HepG2 (cell line): ENCODE measurements at regions not wholly inside any gene's neighbourhood (a gene's known extent, or its start where the extent isn't known, plus 50 kb on each side); places are given as distances from the start of the nearest gene placed in this dataset.

ENCODE experiments used
- ATAC-seq: fragments of 200-7000 bp; cut with Tn5 transposase; 3 replicates; pipeline ENCODE4 v1.9.1; 2020; ENCODE audit warnings: mild to moderate bottlenecking, moderate library complexity
- BruUV-seq: library from RNA; stranded (reverse); fragments of 400-500 nt; replicated peaks from 2 replicates; lab custom pipeline; 2021; lab: Mats Ljungman, UMichigan
- CTCF ChIA-PET: fragments of 300-600 bp; formaldehyde crosslinking; extraction: SDS; loops from one replicate; lab custom pipeline; 2021; ENCODE audit warnings: low total read pairs, inconsistent platforms, low intra/inter-chr PET ratio; lab: Yijun Ruan, JAX
- POLR2A ChIA-PET: fragments of 350-600 bp; sonication (Branson Sonifier 250); formaldehyde crosslinking; loops from one replicate; lab custom pipeline; 2020; ENCODE audit warnings: antibody characterized with exemption, inconsistent platforms; lab: Yijun Ruan, JAX
- DNase-seq: peaks from one replicate; pipeline ENCODE4 v3.0.0-alpha.2; 2015; ENCODE audit warnings: low spot score
- FAIRE-seq: peaks from 3 replicates; lab custom pipeline; 2011; peaks lifted over from hg19 to GRCh38; lab: Jason Lieb, UNC
- H2AFZ ChIP-seq: one replicate; pipeline ENCODE4 v1.6.1; 2011; ENCODE audit warnings: low read length, inconsistent platforms
- H3K27ac ChIP-seq: fragments of 300-600 bp; 3 replicates; pipeline ENCODE4 v1.8.0; 2011; ENCODE audit warnings: mixed run types, mild to moderate bottlenecking, mixed read lengths, low read length, inconsistent platforms; ENCODE audit not compliant: insufficient read depth; ENCODE audit errors: extremely low read length
- H3K27me3 ChIP-seq, 2 experiments: fragments of 200-600 bp in 1 of 2; 2 replicates in 1 of 2; 3 replicates in 1 of 2; pipeline versions ENCODE4 v1.6.0 to v1.8.0; 2011; ENCODE audit warnings: low read length in 2 of 2, mild to moderate bottlenecking in 2 of 2, moderate library complexity in 2 of 2, inconsistent platforms in 1 of 2; ENCODE audit not compliant: insufficient read depth in 2 of 2, control insufficient read depth in 1 of 2
- H3K36me3 ChIP-seq, 2 experiments: fragments of 200-600 bp in 1 of 2; replicated peaks in 1 of 2; 2 replicates in 1 of 2; 3 replicates in 1 of 2; pipeline versions ENCODE4 v1.5.1 to v1.8.0; 2011; ENCODE audit warnings: low read length in 2 of 2, inconsistent platforms in 1 of 2; ENCODE audit not compliant: insufficient read depth in 2 of 2, control insufficient read depth in 1 of 2
- H3K4me1 ChIP-seq: 2 replicates; pipeline ENCODE4 v1.5.1; 2012; ENCODE audit warnings: low read length, inconsistent platforms; ENCODE audit not compliant: insufficient read depth
- H3K4me2 ChIP-seq: 2 replicates; pipeline ENCODE4 v1.6.0; 2011; ENCODE audit warnings: low read depth, low read length, inconsistent platforms
- H3K4me3 ChIP-seq, 3 experiments: fragments of 200-600 bp in 1 of 3; sonication (generic), shearing (Covaris generic) in 1 of 3; replicated peaks in 1 of 3; 2 replicates each; pipeline ENCODE4 v1.5.1; 2011 to 2016; ENCODE audit warnings: low read length in 3 of 3, inconsistent platforms in 2 of 3, low read depth in 2 of 3, mild to moderate bottlenecking in 2 of 3, control low read depth in 1 of 3, mixed read lengths in 1 of 3; ENCODE audit not compliant: insufficient read depth in 1 of 3
- H3K79me2 ChIP-seq: one replicate; pipeline ENCODE4 v1.6.1; 2011; ENCODE audit warnings: low read length, inconsistent platforms; ENCODE audit not compliant: insufficient read depth
- H3K9ac ChIP-seq: 2 replicates; pipeline ENCODE4 v1.6.0; 2011; ENCODE audit warnings: mild to moderate bottlenecking, low read depth, low read length, inconsistent platforms; ENCODE audit not compliant: insufficient read depth
- H3K9me3 ChIP-seq: 2 replicates; pipeline ENCODE4 v1.5.1; 2012; ENCODE audit warnings: mild to moderate bottlenecking, low read length
- H4K20me1 ChIP-seq: 2 replicates; pipeline ENCODE4 v1.6.0; 2011; ENCODE audit warnings: inconsistent platforms, mild to moderate bottlenecking, low read length, moderate library complexity; ENCODE audit not compliant: insufficient read depth
- HMGA1 ChIP-seq: sonication (generic); formaldehyde crosslinking; conservative IDR thresholded peaks from 2 replicates; pipeline ENCODE4 v1.4.0; 2020; ENCODE audit warnings: missing genetic modification reagents
- HNF4G ChIP-seq, 2 experiments: sonication (generic) in 1 of 2; formaldehyde crosslinking in 1 of 2; IDR thresholded peaks; 2 replicates each; pipeline versions ENCODE4 v1.4.0 to v1.6.1; 2011 to 2020; ENCODE audit warnings: borderline replicate concordance in 2 of 2, low read depth in 2 of 2, mild to moderate bottlenecking in 2 of 2, low read length in 1 of 2, missing genetic modification reagents in 1 of 2, moderate library complexity in 1 of 2
- HOXA9 ChIP-seq: sonication (generic); formaldehyde crosslinking; IDR thresholded peaks from 2 replicates; pipeline ENCODE4 v1.8.1; 2022; ENCODE audit warnings: missing genetic modification reagents, mild to moderate bottlenecking, moderate library complexity, borderline replicate concordance
- JDP2 ChIP-seq: sonication (generic); formaldehyde crosslinking; IDR thresholded peaks from 2 replicates; pipeline ENCODE4 v1.8.1; 2022; ENCODE audit warnings: missing genetic modification reagents, borderline replicate concordance
- MEF2D ChIP-seq: sonication (generic); formaldehyde crosslinking; IDR thresholded peaks from 2 replicates; pipeline ENCODE4 v1.5.1; 2020; ENCODE audit warnings: mild to moderate bottlenecking, missing genetic modification reagents
- NAIF1 ChIP-seq: sonication (generic); formaldehyde crosslinking; IDR thresholded peaks from 2 replicates; pipeline ENCODE4 v1.5.0; 2020; ENCODE audit warnings: mild to moderate bottlenecking, missing genetic modification reagents, borderline replicate concordance
- PCBP2 ChIP-seq: fragments of 200-400 bp; formaldehyde crosslinking; optimal IDR thresholded peaks from 2 replicates; pipeline ENCODE3; 2018; ENCODE audit warnings: low read length, low read depth; ENCODE audit not compliant: poor library complexity, severe bottlenecking
- PHF21A ChIP-seq: sonication (generic); formaldehyde crosslinking; IDR thresholded peaks from 2 replicates; pipeline ENCODE4 v1.5.0; 2020; ENCODE audit warnings: mild to moderate bottlenecking, missing genetic modification reagents
- ZMAT3 ChIP-seq: sonication (generic); formaldehyde crosslinking; conservative IDR thresholded peaks from 2 replicates; pipeline ENCODE4 v1.7.0; 2021; ENCODE audit warnings: missing genetic modification reagents
- ZNF589 ChIP-seq: sonication (generic); formaldehyde crosslinking; conservative IDR thresholded peaks from 2 replicates; pipeline ENCODE4 v1.8.0; 2022; ENCODE audit warnings: mild to moderate bottlenecking, moderate library complexity, missing genetic modification reagents
- WGBS: methylation state at CpG from one replicate; pipeline ENCODE4 v1.1.6; 2017; ENCODE audit warnings: low lambda C conversion rate; 5-methylcytosine and 5-hydroxymethylcytosine counted together
- in situ Hi-C: cut with HindIII; loops from 2 replicates; pipeline ENCODE4 v1.10.0; 2017; ENCODE audit warnings: low pct_unique_long_range_greater_than_20kb; ENCODE audit not compliant: extremely low pct_ligation_motif_present
- intact Hi-C: fragments of 100-400 bp; cut with micrococcal nuclease; formaldehyde crosslinking; loops from one replicate; pipeline ENCODE4 v1.10.0; 2022; ENCODE audit not compliant: unreplicated experiment
- TF ChIP-seq, protein P1 (sequence below): sonication (generic); formaldehyde crosslinking; IDR thresholded peaks from 2 replicates; pipeline ENCODE4 v1.4.0; 2020; ENCODE audit warnings: mild to moderate bottlenecking, missing genetic modification reagents
- TF ChIP-seq, protein P2 (sequence below): IDR thresholded peaks from 2 replicates; pipeline ENCODE4 v1.6.1; 2016; ENCODE audit warnings: missing genetic modification reagents, missing compliant biosample characterization
- TF ChIP-seq, protein P3 (sequence below): sonication (generic); formaldehyde crosslinking; IDR thresholded peaks from 2 replicates; pipeline ENCODE4 v1.5.0; 2020; ENCODE audit warnings: mild to moderate bottlenecking, missing genetic modification reagents

DNA sequence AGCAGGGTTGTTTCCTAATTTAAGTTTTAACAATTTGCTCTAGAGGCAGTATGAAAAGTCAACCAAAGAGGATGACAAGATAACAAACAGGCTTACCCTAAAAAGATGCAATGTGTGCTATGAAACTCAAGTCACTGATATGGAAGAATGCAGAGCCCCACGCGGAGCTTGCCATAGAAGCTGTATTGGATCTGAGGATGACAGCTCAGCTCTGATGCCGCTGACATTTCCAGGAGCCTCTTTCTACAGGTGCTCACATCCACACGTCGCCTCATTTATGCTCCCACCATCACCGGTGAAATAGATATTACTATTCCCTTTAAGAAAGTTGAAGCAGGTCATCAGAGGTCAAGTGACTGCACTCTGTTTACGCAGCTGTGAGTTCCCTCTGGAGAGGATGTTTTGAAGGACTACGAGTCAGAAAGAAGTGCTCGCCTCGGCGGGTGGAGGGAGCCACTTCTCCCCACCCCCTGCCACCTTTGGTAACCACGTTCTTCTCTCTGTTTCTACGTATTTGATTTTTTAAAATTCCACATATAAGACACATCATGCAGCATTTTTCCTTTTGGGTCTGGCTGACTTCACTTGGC, 275.4 kb downstream of the GLRX3 start:
- intact Hi-C loops (no loop called here), in situ Hi-C loops (no loop called here)
- no peaks in the 10 kb centered on the region for H3K36me3 ChIP-seq
- no peaks in the 10 kb centered on the region for H3K9me3 ChIP-seq
- no peaks in the 10 kb centered on the region; a peak in 1 of 5 replicates for H3K27me3 ChIP-seq
- H3K4me3 ChIP-seq, result no peak overlapping the region
- H3K79me2 ChIP-seq, result no peaks in the 10 kb centered on the region
- no peak for TF ChIP-seq HNF4G (IDR thresholded peaks at IDR 0.05; ENCODE audit: borderline replicate concordance, low read depth, low read length)
- TF ChIP-seq HNF4G (CRISPR knock-in tag; IDR thresholded peaks at IDR 0.05; ENCODE audit: borderline replicate concordance, low read depth), result no peak
- TF ChIP-seq HMGA1 (CRISPR knock-in tag), result no peak
- TF ChIP-seq, protein P1, sequence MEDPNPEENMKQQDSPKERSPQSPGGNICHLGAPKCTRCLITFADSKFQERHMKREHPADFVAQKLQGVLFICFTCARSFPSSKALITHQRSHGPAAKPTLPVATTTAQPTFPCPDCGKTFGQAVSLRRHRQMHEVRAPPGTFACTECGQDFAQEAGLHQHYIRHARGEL, result no peak
- H4K20me1 ChIP-seq, result no peaks in the 10 kb centered on the region
- no peaks in the 10 kb centered on the region for H3K4me1 ChIP-seq
- DNase-seq, result no peak
- 19% methylated on average over 11 of the region's 13 CpGs for WGBS
- H2AFZ ChIP-seq, result no peak overlapping the region
- no peak for FAIRE-seq
- H3K27ac ChIP-seq, result no peak overlapping the region
- no peak overlapping the region for H3K9ac ChIP-seq
- ATAC-seq, result no peak
- ChIA-PET POLR2A (no interaction called here), CTCF (no interaction called here)
- no TSS peak for BruUV-seq
- H3K4me2 ChIP-seq, result no peak overlapping the region

DNA sequence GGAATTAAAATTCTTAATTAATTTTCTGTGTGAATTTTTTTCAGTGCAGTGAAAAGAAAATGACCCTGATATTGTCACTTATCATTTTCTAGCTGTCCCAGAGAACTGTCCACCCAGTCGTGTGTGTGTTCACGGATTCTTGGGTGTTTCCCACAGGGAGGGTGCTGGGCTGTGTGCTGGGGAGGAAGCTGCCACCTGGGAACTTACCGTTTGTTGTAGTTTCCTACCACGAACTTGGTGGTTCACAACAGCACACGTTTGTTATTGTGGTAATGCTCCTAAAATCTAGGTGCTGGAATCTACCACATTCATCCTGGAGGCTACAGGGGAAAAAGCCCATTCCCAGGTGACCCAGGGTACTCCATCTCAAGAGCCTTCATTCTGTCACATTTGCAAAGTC, 276.1 kb downstream of the GLRX3 start:
- Histone ChIP-seq H3K4me2 (no peak overlapping the region), H3K9me3 (0 out of 2 replicates have a peak, but pooled peaks cover 3% of the 10 kb centered on the region), H2AFZ (no peak overlapping the region), H3K27me3 (no peaks in the 10 kb centered on the region; a peak in 1 of 5 replicates), H3K27ac (no peak overlapping the region), H3K4me3 (no peak overlapping the region), H3K79me2 (no peaks in the 10 kb centered on the region), H4K20me1 (no peaks in the 10 kb centered on the region), H3K36me3 (no peaks in the 10 kb centered on the region), H3K9ac (no peak overlapping the region), H3K4me1 (no peaks in the 10 kb centered on the region)
- ChIA-PET POLR2A (no interaction called here), CTCF (no interaction called here)
- WGBS, result 2% methylated on average over 5 of the region's 5 CpGs
- no TSS peak for BruUV-seq
- in situ Hi-C loops (no loop called here), intact Hi-C loops (no loop called here)
- DNase-seq, result no peak
- FAIRE-seq, result no peak
- ATAC-seq, result no peak
- TF ChIP-seq JDP2 (CRISPR knock-in tag) (no peak), ZNF589 (no peak), ZMAT3 (CRISPR knock-in tag) (no peak), HOXA9 (CRISPR knock-in tag) (no peak), NAIF1 (CRISPR knock-in tag) (no peak), PCBP2 (no peak), MEF2D (CRISPR knock-in tag) (no peak), PHF21A (CRISPR knock-in tag) (no peak)
- TF ChIP-seq, protein P2, sequence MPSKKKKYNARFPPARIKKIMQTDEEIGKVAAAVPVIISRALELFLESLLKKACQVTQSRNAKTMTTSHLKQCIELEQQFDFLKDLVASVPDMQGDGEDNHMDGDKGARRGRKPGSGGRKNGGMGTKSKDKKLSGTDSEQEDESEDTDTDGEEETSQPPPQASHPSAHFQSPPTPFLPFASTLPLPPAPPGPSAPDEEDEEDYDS (CRISPR knock-in tag), result no peak
- TF ChIP-seq, protein P3, sequence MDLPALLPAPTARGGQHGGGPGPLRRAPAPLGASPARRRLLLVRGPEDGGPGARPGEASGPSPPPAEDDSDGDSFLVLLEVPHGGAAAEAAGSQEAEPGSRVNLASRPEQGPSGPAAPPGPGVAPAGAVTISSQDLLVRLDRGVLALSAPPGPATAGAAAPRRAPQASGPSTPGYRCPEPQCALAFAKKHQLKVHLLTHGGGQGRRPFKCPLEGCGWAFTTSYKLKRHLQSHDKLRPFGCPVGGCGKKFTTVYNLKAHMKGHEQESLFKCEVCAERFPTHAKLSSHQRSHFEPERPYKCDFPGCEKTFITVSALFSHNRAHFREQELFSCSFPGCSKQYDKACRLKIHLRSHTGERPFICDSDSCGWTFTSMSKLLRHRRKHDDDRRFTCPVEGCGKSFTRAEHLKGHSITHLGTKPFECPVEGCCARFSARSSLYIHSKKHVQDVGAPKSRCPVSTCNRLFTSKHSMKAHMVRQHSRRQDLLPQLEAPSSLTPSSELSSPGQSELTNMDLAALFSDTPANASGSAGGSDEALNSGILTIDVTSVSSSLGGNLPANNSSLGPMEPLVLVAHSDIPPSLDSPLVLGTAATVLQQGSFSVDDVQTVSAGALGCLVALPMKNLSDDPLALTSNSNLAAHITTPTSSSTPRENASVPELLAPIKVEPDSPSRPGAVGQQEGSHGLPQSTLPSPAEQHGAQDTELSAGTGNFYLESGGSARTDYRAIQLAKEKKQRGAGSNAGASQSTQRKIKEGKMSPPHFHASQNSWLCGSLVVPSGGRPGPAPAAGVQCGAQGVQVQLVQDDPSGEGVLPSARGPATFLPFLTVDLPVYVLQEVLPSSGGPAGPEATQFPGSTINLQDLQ (CRISPR knock-in tag), result no peak
